ENCODE measurements at regions not wholly inside any gene's neighbourhood (a gene's known extent, or its start where the extent isn't known, plus 50 kb on each side); places are given as distances from the start of the nearest gene placed in this dataset.

GRCh38 chr12:47602949-47603558 lies 102.8 kb downstream of the RPAP3 start:
- CTCF ChIA-PET = no interaction called here
- TF ChIP-seq YY2 (tag by site-specific recombination; IDR thresholded peaks at IDR 0.05) (no peak), ZNF248 (tag by site-specific recombination; IDR thresholded peaks at IDR 0.05) (no peak), ZNF394 (tag by site-specific recombination; IDR thresholded peaks at IDR 0.05; ENCODE audit: borderline replicate concordance) (no peak), KLF16 (tag by site-specific recombination; IDR thresholded peaks at IDR 0.05) (no peak), ZNF530 (tag by site-specific recombination; IDR thresholded peaks at IDR 0.05; ENCODE audit: low read depth) (no peak), ZNF549 (tag by site-specific recombination; IDR thresholded peaks at IDR 0.05) (no peak), AEBP2 (tag by site-specific recombination; IDR thresholded peaks at IDR 0.05; ENCODE audit: borderline replicate concordance) (no peak), ATF2 (tag by site-specific recombination; IDR thresholded peaks at IDR 0.05; ENCODE audit: low read depth) (no peak), ZNF561 (tag by site-specific recombination; IDR thresholded peaks at IDR 0.05; ENCODE audit: borderline replicate concordance) (no peak), ZNF433 (tag by site-specific recombination; IDR thresholded peaks at IDR 0.05; ENCODE audit: low read depth) (no peak)
- TF ChIP-seq, protein P1, sequence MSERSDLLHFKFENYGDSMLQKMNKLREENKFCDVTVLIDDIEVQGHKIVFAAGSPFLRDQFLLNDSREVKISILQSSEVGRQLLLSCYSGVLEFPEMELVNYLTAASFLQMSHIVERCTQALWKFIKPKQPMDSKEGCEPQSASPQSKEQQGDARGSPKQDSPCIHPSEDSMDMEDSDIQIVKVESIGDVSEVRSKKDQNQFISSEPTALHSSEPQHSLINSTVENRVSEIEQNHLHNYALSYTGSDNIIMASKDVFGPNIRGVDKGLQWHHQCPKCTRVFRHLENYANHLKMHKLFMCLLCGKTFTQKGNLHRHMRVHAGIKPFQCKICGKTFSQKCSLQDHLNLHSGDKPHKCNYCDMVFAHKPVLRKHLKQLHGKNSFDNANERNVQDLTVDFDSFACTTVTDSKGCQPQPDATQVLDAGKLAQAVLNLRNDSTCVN (tag by site-specific recombination; optimal IDR thresholded peaks at IDR 0.05) = no peak
- TF ChIP-seq, protein P2, sequence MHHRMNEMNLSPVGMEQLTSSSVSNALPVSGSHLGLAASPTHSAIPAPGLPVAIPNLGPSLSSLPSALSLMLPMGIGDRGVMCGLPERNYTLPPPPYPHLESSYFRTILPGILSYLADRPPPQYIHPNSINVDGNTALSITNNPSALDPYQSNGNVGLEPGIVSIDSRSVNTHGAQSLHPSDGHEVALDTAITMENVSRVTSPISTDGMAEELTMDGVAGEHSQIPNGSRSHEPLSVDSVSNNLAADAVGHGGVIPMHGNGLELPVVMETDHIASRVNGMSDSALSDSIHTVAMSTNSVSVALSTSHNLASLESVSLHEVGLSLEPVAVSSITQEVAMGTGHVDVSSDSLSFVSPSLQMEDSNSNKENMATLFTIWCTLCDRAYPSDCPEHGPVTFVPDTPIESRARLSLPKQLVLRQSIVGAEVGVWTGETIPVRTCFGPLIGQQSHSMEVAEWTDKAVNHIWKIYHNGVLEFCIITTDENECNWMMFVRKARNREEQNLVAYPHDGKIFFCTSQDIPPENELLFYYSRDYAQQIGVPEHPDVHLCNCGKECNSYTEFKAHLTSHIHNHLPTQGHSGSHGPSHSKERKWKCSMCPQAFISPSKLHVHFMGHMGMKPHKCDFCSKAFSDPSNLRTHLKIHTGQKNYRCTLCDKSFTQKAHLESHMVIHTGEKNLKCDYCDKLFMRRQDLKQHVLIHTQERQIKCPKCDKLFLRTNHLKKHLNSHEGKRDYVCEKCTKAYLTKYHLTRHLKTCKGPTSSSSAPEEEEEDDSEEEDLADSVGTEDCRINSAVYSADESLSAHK (tag by site-specific recombination; IDR thresholded peaks at IDR 0.05) = no peak
- TF ChIP-seq, protein P3, sequence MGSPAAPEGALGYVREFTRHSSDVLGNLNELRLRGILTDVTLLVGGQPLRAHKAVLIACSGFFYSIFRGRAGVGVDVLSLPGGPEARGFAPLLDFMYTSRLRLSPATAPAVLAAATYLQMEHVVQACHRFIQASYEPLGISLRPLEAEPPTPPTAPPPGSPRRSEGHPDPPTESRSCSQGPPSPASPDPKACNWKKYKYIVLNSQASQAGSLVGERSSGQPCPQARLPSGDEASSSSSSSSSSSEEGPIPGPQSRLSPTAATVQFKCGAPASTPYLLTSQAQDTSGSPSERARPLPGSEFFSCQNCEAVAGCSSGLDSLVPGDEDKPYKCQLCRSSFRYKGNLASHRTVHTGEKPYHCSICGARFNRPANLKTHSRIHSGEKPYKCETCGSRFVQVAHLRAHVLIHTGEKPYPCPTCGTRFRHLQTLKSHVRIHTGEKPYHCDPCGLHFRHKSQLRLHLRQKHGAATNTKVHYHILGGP (tag by site-specific recombination; IDR thresholded peaks at IDR 0.05) = no peak
- Histone ChIP-seq H3K4me1 (ENCODE audit: control insufficient read depth, insufficient read depth, low read length) (no peaks in the 10 kb centered on the region), H3K4me3 (ENCODE audit: low read depth, low read length) (no peak overlapping the region), H3K27ac (ENCODE audit: extremely low read depth, low read depth, low read length) (no peak overlapping the region), H3K36me3 (ENCODE audit: control insufficient read depth in 2 of 2, insufficient read depth in 1 of 2, low read length in 2 of 2) (no peaks in the 10 kb centered on the region), H3K9me3 (ENCODE audit: control insufficient read depth, insufficient read depth, low read depth, low read length) (no peaks in the 10 kb centered on the region)
- POLR2A ChIA-PET = no interaction called here

GRCh38 chr12:47602325-47602724 lies 103.5 kb downstream of the RPAP3 start:
- ChIA-PET POLR2A (no interaction called here), CTCF (no interaction called here)
- Histone ChIP-seq H3K4me3 (ENCODE audit: low read depth, low read length) (no peak overlapping the region), H3K36me3 (ENCODE audit: control insufficient read depth in 2 of 2, insufficient read depth in 1 of 2, low read length in 2 of 2) (no peaks in the 10 kb centered on the region), H3K9me3 (ENCODE audit: control insufficient read depth, insufficient read depth, low read depth, low read length) (no peaks in the 10 kb centered on the region), H3K4me1 (ENCODE audit: control insufficient read depth, insufficient read depth, low read length) (no peaks in the 10 kb centered on the region), H3K27ac (ENCODE audit: extremely low read depth, low read depth, low read length) (no peak overlapping the region)
- TF ChIP-seq ZNF629 (tag by site-specific recombination; IDR thresholded peaks at IDR 0.05) = no peak
- no peak for TF ChIP-seq ZNF514 (tag by site-specific recombination; IDR thresholded peaks at IDR 0.05)
- TF ChIP-seq, protein P4, sequence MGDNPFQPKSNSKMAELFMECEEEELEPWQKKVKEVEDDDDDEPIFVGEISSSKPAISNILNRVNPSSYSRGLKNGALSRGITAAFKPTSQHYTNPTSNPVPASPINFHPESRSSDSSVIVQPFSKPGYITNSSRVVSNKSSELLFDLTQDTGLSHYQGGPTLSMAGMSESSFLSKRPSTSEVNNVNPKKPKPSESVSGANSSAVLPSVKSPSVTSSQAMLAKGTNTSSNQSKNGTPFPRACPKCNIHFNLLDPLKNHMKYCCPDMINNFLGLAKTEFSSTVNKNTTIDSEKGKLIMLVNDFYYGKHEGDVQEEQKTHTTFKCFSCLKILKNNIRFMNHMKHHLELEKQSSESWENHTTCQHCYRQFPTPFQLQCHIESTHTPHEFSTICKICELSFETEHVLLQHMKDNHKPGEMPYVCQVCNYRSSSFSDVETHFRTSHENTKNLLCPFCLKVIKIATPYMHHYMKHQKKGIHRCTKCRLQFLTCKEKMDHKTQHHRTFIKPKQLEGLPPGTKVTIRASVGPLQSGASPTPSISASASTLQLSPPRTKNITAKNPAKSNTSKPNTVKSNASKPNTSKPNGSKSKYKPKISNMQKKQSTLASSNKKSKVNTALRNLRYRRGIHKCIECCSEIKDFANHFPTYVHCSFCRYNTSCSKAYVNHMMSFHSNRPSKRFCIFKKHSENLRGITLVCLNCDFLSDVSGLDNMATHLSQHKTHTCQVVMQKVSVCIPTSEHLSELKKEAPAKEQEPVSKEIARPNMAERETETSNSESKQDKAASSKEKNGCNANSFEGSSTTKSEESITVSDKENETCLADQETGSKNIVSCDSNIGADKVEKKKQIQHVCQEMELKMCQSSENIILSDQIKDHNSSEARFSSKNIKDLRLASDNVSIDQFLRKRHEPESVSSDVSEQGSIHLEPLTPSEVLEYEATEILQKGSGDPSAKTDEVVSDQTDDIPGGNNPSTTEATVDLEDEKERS (tag by site-specific recombination; IDR thresholded peaks at IDR 0.05) = no peak
- TF ChIP-seq ZNF791 (tag by site-specific recombination; IDR thresholded peaks at IDR 0.05) = no peak
- no peak for TF ChIP-seq ZBTB44 (tag by site-specific recombination; IDR thresholded peaks at IDR 0.05)
- TF ChIP-seq, protein P5, sequence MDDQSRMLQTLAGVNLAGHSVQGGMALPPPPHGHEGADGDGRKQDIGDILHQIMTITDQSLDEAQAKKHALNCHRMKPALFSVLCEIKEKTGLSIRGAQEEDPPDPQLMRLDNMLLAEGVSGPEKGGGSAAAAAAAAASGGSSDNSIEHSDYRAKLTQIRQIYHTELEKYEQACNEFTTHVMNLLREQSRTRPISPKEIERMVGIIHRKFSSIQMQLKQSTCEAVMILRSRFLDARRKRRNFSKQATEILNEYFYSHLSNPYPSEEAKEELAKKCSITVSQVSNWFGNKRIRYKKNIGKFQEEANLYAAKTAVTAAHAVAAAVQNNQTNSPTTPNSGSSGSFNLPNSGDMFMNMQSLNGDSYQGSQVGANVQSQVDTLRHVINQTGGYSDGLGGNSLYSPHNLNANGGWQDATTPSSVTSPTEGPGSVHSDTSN (CRISPR knock-in tag; IDR thresholded peaks at IDR 0.05) = no peak
- TF ChIP-seq ZNF169 (tag by site-specific recombination; IDR thresholded peaks at IDR 0.05) = no peak
